ENCODE measurements at regions not wholly inside any gene's neighbourhood (a gene's known extent, or its start where the extent isn't known, plus 50 kb on each side); places are given as distances from the start of the nearest gene placed in this dataset.

DNA sequence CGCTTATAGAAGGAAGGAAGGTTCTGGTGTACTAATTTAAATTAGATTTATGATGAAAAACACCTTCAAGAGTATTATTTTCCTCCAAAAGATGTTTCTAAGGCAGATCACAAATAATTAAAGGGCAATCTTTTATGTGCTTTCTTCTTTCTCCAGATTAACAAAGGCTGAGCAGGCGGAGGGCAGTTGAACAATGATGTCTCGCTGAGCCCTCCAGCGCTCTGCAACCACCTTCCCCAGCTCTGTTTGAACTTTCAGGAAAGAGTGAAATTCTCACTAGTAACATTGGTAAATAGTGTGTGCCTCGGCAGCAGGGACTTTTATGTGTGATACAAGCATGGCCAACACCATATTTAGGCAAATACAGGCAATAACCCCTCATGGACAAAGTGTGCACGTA, 379.1 kb upstream of the MKI67 start:
- Histone ChIP-seq H3K9ac (replicated peaks; ENCODE audit: extremely low read depth, insufficient read depth, low read length) (no peak overlapping the region), H3K4me1 (ENCODE audit: control insufficient read depth, extremely low read depth, insufficient read depth, low read length) (no peaks in the 10 kb centered on the region), H3K36me3 (ENCODE audit: control insufficient read depth in 2 of 2, extremely low read depth in 1 of 2, insufficient read depth in 2 of 2, low read length in 2 of 2) (no peaks in the 10 kb centered on the region), H3K4me2 (ENCODE audit: insufficient read depth, low read length) (no peak overlapping the region), H3K79me2 (ENCODE audit: control insufficient read depth, insufficient read depth, low read length) (no peaks in the 10 kb centered on the region), H3K27ac (ENCODE audit: insufficient read depth, low read depth, low read length) (no peak overlapping the region), H3K9me1 (replicated peaks; ENCODE audit: control insufficient read depth, extremely low read depth, insufficient read depth, low read length) (no peaks in the 10 kb centered on the region), H3K4me3 (replicated peaks in 1 of 3; ENCODE audit: insufficient read depth in 1 of 3, low read depth in 1 of 3, low read length in 3 of 3) (no peak overlapping the region), H2AFZ (ENCODE audit: low read depth, low read length) (no peak overlapping the region), H3K9me3 (replicated peaks; ENCODE audit: control insufficient read depth, insufficient read depth, low read length) (peaks cover 2% of the 10 kb centered on the region), H4K20me1 (replicated peaks; ENCODE audit: control insufficient read depth, extremely low read depth, insufficient read depth, low read length) (no peaks in the 10 kb centered on the region), H3K27me3 (ENCODE audit: control insufficient read depth in 2 of 2, insufficient read depth in 2 of 2, low read length in 2 of 2) (no peaks in the 10 kb centered on the region)
- DNase-seq (ENCODE audit: low read depth, low spot score) (no peak), FAIRE-seq (no peak)
- dilution Hi-C loops (cut with MboI; ENCODE audit: extremely low pct_ligation_motif_present, low sequenced_read_pairs) (no loop called here), intact Hi-C loops (cut with micrococcal nuclease) (no loop called here)
- ChIA-PET POLR2A (no interaction called here), CTCF (no interaction called here)
- no TSS peak for BruUV-seq (replicated peaks)
- no peak for TF ChIP-seq EZH2 (IDR thresholded peaks at IDR 0.05; ENCODE audit: borderline replicate concordance, low read depth, low read length, severe bottlenecking)
- TF ChIP-seq JUN (IDR thresholded peaks at IDR 0.05; ENCODE audit: borderline replicate concordance, insufficient read depth, insufficient read length, low read depth) = no peak
- TF ChIP-seq GATA2 (IDR thresholded peaks at IDR 0.05; ENCODE audit: insufficient read depth, insufficient read length, low read depth, low read length) = no peak
- TF ChIP-seq, protein P1, sequence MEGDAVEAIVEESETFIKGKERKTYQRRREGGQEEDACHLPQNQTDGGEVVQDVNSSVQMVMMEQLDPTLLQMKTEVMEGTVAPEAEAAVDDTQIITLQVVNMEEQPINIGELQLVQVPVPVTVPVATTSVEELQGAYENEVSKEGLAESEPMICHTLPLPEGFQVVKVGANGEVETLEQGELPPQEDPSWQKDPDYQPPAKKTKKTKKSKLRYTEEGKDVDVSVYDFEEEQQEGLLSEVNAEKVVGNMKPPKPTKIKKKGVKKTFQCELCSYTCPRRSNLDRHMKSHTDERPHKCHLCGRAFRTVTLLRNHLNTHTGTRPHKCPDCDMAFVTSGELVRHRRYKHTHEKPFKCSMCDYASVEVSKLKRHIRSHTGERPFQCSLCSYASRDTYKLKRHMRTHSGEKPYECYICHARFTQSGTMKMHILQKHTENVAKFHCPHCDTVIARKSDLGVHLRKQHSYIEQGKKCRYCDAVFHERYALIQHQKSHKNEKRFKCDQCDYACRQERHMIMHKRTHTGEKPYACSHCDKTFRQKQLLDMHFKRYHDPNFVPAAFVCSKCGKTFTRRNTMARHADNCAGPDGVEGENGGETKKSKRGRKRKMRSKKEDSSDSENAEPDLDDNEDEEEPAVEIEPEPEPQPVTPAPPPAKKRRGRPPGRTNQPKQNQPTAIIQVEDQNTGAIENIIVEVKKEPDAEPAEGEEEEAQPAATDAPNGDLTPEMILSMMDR (IDR thresholded peaks at IDR 0.05; ENCODE audit: extremely low read depth in 1 of 2, insufficient read depth in 1 of 2, low read depth in 1 of 2, low read length in 2 of 2) = no peak
- TF ChIP-seq FOS (IDR thresholded peaks at IDR 0.05; ENCODE audit: borderline replicate concordance, insufficient read depth, low read length) = no peak
- no peak for TF ChIP-seq MYC (IDR thresholded peaks at IDR 0.05; ENCODE audit: low read depth, low read length)
- TF ChIP-seq POLR2A (IDR thresholded peaks at IDR 0.05; ENCODE audit: low read depth, low read length) = no peak
- no peak for TF ChIP-seq POLR2AphosphoS5 (IDR thresholded peaks at IDR 0.05; ENCODE audit: insufficient read depth, low read depth, low read length)
- TF ChIP-seq, protein P2, sequence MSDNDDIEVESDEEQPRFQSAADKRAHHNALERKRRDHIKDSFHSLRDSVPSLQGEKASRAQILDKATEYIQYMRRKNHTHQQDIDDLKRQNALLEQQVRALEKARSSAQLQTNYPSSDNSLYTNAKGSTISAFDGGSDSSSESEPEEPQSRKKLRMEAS (IDR thresholded peaks at IDR 0.05; ENCODE audit: insufficient read depth, insufficient read length) = no peak
